NCI-H82 (cell line): ENCODE measurements at regions not wholly inside any gene's neighbourhood (a gene's known extent, or its start where the extent isn't known, plus 50 kb on each side); places are given as distances from the start of the nearest gene placed in this dataset.
A peak's percentile ranks its signal among the peaks of the same experiment; 100 is the strongest.
"Not testable (repeated sequence)": the region's sequence is repeated elsewhere in the genome, so short reads cannot be mapped to it uniquely, and the experiment has no call there.

Source experiments
- DNase-seq: peaks from one replicate; lab custom pipeline; 2025; lab: John Stamatoyannopoulos, UW

- not testable (repeated sequence) for DNase-seq
Measured at GRCh38 chr4:9604031-9604892, 160.0 kb downstream of the DEFB131A start.

- DNase-seq = not testable (repeated sequence)
Measured at GRCh38 chr4:9604893-9605190, 160.6 kb downstream of the DEFB131A start.

DNA sequence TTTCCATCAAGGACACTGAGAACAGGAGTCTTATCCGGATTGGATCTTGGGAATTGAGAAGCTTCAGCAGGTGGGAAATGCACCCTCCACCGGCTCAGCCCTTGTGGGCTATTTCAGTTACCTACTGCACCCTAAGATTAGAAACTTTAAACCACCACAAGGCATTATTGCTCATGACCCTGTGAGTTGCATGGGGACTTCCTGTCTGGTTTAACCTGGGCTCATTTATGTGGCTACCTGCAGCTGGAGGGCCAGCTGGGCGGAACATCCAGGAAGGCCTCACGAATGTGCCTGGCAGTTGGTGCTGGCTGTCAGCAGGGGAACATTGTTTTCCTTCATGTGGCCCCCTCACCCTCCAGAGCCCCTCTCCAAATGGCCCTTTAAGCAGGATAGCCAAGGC lies 164.1 kb downstream of the DEFB131A start:
- DNase-seq = no peak

GRCh38 chr4:9610321-9610720 lies 166.1 kb downstream of the DEFB131A start:
- DNase-seq = not testable (repeated sequence)

- DNase-seq = no peak
Measured at GRCh38 chr4:9611101-9611500, 166.9 kb downstream of the DEFB131A start.

DNA sequence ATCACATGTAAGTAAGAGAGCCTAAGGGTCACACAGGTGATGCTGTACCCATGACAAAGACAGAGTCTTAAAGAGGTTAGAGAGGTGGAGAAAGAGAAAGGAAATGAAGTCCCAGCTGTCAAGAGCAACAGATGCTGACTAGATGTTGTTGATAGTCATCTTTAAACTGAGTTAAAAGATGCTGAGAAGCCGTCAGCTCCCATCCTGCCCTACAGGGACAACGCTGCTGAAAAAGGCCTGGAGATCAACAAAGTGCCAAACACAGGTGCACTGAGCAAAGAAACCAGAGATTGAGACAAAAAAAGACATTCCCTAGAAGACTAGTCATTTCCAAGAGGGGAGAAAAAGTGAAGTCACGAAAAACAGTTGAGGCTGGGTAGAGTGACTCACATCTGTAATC lies 145.0 kb upstream of the DRD5 start:
- DNase-seq = not testable (repeated sequence)

DNA sequence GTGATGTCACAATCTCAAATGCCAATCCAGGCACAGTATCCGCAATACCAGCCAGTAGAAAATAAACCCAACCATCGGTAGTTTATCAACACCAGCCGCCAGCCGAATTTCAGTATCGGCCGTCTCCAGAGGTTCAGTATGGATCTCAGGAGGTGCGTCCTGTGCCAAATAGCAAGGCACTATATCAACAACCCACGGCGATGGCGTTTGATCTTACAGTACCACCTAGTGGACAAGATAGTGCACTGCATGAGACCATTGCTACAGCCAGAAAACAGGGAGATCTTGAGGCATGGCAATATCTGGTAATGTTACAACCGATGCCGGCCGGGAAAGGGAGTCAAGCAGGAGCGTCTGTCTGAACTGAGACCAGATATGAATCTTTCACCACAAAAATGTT lies 121.8 kb upstream of the DRD5 start:
- not testable (repeated sequence) for DNase-seq

DNA sequence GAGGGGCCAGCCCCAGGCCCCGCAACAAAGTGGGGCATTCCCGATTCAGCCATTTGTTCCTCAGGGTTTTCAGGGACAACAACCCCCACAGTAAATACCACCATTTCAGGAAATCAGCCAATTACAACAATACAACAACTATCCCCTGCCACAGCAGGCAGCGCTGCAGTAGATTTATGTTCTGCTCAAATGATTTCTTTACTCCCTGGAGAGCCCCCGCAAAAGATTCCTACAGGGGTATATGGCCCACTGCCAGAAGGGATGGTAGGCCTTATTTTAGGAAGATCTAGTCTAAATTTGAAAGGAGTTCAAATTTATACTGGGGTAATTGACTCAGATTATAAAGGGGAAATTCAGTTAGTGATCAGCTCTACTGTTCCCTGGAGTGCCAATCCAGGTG lies 120.5 kb upstream of the DRD5 start:
- DNase-seq = not testable (repeated sequence)

GRCh38 chr4:9670725-9671124 lies 110.7 kb upstream of the DRD5 start:
- not testable (repeated sequence) for DNase-seq

DNA sequence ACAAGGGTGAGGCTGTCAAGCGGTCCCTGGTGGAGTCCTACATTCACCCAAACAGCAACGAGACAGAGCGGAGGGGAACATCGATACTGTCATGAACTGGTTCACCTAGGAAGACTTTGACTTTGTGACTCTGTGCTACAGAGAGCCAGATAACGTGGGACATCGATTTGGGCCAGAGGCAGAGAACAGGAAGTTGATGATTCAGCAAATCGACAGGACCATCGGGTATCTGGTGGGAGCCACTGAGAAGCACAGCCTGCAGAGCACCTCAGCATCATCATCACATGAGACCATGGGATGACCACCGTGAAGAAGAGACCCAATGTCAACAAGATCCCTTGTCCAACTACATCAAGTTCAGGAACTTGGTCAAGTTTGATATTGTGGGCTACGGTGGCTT lies 104.1 kb upstream of the DRD5 start:
- not testable (repeated sequence) for DNase-seq

DNA sequence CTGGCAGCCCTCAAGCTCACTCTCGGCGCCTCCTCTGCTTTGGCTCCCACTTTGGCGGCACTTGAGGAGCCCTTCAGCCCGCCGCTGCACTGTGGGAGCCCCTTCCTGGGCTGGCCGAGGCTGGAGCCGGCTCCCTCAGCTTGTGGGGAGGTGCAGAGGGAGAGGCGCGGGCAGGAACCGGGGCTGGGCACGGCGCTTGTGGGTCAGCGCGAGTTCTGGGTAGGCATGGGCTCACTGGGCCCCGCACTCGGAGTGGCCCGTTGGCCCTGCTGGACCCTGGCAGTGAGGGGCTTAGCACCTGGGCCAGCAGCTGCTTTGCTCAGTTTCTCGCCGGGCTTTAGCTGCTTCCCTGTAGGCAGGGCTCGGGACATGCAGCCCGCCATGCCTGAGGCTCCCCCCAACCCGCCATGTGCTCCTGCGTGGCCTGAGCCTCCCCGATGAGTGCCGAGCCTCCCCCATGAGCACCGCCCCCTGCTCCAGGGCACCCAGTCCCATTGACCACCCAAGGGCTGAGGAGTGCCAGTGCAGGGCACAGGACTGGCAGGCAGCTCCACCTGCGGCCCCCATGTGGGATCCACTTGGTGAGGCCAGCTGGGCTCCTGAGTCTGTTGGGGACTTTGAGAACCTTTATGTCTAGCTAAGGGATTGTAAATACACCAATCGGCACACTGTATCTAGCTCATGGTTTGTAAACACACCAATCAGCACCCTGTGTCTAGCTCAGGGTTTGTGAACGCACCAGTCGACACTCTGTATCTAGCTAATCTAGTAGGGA lies 101.5 kb upstream of the DRD5 start:
- no peak for DNase-seq

- DNase-seq = not testable (repeated sequence)
Measured at GRCh38 chr4:9683174-9683573, 98.3 kb upstream of the DRD5 start.

DNA sequence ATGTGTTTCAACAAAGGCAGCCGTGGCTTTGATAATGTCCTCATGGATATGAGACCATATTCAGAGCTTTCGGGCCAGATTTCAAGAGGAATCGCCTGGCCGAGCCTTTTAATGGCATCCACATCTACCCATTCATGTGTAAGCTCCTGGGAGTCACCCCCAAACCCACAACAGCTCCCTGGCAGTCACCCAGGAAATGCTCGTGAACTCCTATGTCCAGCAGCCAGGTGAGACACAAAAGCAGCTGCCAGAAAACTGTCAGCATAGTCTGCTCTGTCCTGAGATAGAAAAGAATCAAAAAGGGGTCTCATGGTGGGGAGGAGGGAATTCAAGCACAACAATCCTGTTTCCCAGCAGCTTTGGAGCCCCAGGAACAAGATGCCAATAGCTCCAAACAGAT lies 96.4 kb upstream of the DRD5 start:
- DNase-seq = not testable (repeated sequence)

DNA sequence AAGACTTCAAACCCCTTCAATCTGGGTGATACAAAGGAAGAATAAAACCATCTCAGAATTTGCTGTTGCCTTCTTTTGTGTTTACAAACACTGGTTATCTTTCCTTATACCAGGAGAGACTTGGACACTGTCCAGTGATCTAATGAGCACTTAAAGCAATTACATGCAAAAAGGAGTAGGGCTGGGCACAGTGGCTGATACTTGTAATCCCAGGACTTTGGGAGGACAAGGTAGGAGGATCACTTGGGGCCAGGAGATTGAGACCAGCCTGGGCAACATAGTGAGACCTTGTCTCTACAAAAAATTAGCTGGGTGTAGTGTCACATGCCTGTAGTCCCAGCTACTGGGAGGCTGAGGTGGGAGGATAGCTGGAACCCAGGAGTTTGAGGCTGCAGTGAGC lies 95.7 kb upstream of the DRD5 start:
- no peak for DNase-seq

DNA sequence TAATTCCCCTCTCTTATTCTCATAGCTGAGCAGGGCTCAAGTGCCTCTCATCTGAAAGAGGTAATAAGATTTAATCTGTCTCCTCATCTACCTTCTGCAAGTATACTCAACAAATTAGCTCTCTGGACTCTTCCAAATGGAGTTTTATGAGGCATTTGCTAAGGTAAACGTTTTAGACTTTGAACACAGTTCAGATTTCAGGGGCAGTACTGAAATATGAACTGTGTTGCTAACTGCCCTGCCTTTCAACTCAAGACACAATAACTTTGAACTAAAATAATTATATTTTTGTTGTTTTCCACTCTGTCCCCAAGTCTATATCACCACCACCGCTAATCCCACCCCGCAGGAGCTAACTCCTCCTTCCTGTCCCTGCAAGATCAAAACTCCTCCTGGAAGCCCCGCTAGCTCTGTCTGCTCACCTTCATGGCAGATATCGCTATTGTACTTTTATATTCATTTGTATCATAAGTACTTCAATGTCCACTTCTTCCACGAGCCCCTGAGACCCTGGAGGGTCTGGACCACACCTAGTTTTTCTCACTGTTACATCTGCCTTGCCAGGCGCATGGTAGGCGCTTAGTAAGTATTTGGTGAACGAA lies 90.7 kb upstream of the DRD5 start:
- DNase-seq = peak; percentile 25

DNA sequence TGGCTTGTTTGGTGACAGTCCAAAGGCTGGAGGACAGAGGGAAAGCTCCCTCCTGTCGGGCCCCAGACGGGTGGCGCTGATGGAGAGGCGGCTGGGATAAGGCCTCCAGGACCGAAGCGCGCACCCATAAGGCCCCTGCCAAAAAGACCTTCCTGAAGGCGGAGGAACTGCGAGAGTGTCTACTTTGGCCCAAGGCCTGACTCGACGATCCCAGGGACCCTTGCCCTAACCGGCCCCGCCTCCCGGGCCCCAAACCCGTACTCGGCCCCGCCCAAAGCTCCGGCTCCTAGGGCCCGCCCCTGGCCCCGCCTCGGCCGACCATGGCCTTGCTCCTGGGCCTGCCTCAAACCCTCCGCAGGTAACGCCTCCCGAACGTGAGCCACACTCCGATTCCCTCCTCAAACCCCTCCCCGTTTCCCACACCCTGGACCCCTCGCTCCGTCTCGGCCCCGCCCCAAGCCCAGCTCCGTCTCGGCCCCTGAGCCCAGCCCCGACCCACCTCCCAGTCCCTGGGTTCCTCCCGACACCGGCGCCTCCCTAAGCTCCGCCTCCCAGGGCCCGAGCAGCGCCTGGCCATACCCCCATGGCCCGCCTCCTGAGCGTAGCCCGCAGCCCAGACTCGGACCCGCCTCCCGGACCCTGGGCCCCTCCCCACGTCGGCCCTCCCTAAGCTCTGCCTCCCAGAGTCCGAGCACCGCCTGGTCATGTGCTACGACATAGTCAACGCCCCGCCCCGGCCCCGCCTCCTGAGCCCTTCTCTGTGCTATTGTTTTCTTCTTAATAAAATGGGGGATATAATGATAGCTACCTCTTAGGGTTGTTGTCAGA lies 90.0 kb upstream of the DRD5 start:
- DNase-seq = peak; percentile 96

GRCh38 chr4:9692791-9693491 lies 88.5 kb upstream of the DRD5 start:
- DNase-seq = not testable (repeated sequence)

GRCh38 chr4:9694403-9694802 lies 87.0 kb upstream of the DRD5 start:
- DNase-seq = not testable (repeated sequence)

DNA sequence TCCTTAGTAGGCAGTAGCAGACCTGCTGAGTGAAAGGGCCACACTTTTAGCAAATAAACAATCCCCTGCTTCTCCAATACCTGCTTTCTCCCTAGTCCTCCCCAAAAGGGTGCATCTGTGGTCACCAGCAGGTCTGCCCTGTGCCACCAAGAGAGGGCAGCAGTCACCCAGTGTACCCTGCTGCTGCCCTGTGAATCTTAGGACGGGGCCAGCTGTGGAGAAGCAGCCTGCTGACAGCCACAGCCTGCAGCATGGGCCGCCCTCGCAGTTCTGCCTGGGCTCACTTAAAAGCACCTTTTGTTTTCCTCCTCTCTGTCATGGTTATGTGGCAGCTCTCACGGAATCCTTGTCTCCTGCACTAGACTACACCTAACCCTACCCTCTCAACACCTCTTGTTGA lies 85.4 kb upstream of the DRD5 start:
- DNase-seq = peak; percentile 29

DNA sequence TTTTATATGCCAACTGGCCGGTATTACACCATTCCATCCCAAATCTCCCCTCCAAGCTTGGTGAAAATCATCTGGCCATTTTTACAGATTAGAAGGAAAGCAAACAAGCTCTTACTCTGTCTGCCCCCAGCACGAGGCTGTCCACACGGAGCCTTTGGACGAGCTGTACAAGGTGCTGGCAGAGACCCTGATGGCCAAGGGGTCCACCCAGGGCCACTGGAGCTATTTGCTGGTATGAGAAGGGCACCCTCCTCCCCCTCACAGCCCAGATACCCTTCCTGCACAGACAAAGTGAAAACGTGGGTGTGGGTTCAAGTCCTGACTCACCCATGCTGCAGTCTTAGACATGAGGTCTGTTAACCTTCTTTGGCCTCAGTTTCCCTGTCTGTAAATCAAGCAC lies 84.9 kb upstream of the DRD5 start:
- DNase-seq = not testable (repeated sequence)

DNA sequence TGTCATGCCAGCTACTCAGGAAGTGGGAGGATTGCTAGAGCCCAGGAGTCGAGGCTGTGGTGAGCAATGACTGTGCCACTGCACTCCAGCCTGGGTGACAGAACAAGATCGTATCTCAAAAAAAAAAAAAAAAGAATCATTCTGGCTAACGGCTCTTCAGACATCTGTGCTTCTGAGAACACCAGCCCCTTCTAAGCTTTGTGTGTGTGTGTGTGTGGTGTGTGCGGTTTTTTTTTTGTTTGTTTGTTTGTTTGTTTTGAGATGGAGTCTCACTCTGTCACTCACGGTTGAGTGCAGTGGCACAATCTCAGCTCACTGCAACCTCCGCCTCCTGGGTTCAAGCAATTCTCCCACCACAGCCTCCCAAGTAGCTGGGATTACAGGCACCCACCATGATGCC lies 79.4 kb upstream of the DRD5 start:
- not testable (repeated sequence) for DNase-seq
